ENCODE measurements at regions not wholly inside any gene's neighbourhood (a gene's known extent, or its start where the extent isn't known, plus 50 kb on each side); places are given as distances from the start of the nearest gene placed in this dataset.

DNA sequence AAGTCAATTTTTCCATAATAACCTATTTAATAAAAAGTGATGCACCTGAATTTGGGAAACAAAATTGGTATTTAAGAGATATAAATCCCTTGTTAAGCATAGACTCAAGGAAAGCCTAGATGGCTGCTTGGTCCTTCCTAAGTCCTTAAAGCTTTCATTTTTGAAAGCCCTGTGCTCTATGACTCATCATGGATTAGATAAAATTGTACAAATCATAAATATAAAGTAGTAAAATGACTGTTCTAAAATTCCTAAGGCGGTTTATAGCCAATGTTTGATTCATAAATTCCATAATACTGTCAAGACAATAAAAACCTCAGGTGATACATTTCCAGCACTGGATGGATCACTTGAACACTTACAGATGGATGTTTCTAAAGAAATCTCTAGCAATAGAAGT, 730.8 kb upstream of the EPHA6 start:
- no peak for DNase-seq

DNA sequence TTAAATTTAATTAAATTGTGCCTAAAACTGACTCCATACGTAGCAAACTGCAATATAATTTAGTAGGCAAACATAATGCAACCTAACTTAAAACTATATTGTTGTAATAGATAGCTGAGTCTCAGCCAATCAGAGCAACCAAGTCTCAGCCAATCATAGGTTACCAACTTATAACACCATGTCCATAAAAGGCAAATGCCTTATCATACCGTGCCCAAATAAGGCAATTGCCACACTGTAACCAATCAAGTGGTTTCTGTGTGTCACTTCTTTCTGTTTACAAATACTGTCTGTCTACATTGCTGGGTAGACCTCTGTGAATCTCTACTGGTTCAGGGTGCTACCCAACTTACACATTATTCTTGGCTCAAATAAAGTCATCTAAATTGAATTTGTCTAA, 728.4 kb upstream of the EPHA6 start:
- no peak for DNase-seq

DNA sequence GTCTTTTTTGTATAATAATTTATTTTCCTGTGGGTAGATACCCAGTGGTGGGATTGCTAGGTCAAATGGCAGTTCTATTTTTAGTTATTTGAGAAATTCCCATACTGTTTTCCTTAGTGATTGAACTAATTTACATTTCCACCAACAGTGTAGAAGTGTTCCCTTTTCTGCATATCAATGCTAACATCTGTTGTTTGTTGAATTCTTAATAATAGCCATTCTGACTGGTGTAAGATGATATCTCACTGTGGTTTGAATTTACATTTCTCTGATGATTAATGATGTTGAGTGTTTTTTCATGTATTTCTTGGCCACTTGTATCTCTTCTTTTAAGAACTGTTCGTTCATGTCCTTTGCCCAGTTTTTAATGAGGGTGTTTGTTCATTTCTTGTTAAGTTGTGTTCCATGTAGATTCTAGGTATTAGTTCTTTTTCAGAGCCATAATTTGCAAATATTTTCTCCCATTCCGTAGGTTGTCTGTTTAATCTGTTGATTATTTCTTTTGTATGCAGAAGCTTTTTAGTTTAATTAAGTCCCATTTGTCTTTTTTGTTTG, 713.3 kb upstream of the EPHA6 start:
- DNase-seq, result no peak

DNA sequence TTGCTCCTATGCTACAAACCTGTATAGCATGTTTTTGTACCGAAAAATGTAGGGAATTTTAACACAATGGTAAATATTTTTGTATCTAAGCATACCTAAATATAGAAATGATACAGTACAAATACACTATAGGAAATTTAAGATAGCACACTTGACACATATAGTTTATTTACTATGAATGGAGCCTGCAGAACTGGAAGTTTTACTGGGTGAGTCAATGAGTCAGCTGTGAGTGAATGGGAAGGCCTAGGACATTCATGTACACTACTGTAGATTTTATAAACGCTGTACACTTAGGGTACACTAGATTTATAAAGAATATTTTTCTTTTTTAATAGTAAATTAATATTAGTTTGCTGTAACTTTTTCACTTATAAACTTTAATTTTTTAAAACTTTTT, 707.7 kb upstream of the EPHA6 start:
- no peak for DNase-seq
